Kidney (tissue), 13 donors: ENCODE measurements at regions not wholly inside any gene's neighbourhood (a gene's known extent, or its start where the extent isn't known, plus 50 kb on each side); places are given as distances from the start of the nearest gene placed in this dataset.

Experiments
- DNase-seq, 5 donors: peaks; one replicate each; pipeline ENCODE4 v3.0.0-alpha.2; 2013 to 2020
- FAIRE-seq: peaks from 2 replicates; lab custom pipeline; 2012; peaks lifted over from hg19 to GRCh38; lab: Jason Lieb, UNC
- H3K27ac ChIP-seq, 2 donors: one replicate each; pipeline ENCODE4 v1.7.0; 2013; ENCODE audit warnings: low read depth in 2 of 2, low read length in 2 of 2, inconsistent platforms in 1 of 2
- H3K27me3 ChIP-seq: one replicate; pipeline ENCODE4 v1.7.1; 2013; ENCODE audit warnings: low read length, inconsistent platforms; ENCODE audit not compliant: control insufficient read depth, insufficient read depth
- H3K36me3 ChIP-seq, 3 donors: one replicate each; pipeline versions ENCODE4 v1.7.0 to v1.7.1; 2013; ENCODE audit warnings: low read length in 3 of 3, control low read depth in 1 of 3, inconsistent platforms in 1 of 3; ENCODE audit not compliant: insufficient read depth in 3 of 3, control insufficient read depth in 2 of 3
- H3K4me1 ChIP-seq, 3 donors: one replicate each; pipeline versions ENCODE4 v1.7.0 to v1.7.1; 2013; ENCODE audit warnings: low read length in 3 of 3, inconsistent platforms in 1 of 3, low read depth in 1 of 3; ENCODE audit not compliant: control insufficient read depth in 2 of 3, insufficient read depth in 2 of 3
- H3K4me3 ChIP-seq, 3 donors: one replicate each; pipeline versions ENCODE4 v1.7.0 to v1.8.1; 2013; ENCODE audit warnings: low read length in 3 of 3, control low read depth in 1 of 3, inconsistent platforms in 1 of 3
- H3K9ac ChIP-seq, 3 donors: one replicate each; pipeline versions ENCODE4 v1.7.0 to v1.7.1; 2013; ENCODE audit warnings: low read length in 3 of 3, control low read depth in 1 of 3, inconsistent platforms in 1 of 3
- H3K9me3 ChIP-seq, 3 donors: one replicate each; pipeline versions ENCODE4 v1.7.0 to v1.7.1; 2013; ENCODE audit warnings: low read length in 3 of 3, control low read depth in 1 of 3, inconsistent platforms in 1 of 3; ENCODE audit not compliant: control insufficient read depth in 2 of 3, insufficient read depth in 1 of 3
- intact Hi-C: fragments of 100-400 bp; cut with DNase I; formaldehyde crosslinking; loops from one replicate; pipeline ENCODE4 v1.11.1; 2022
- TF ChIP-seq, protein P1 (sequence below): IDR thresholded peaks from 3 replicates; pipeline ENCODE4 v1.5.1; 2012; ENCODE audit warnings: mild to moderate bottlenecking, moderate library complexity, borderline replicate concordance; ENCODE audit not compliant: insufficient read depth; ENCODE audit errors: extremely low read depth
- donor health status: control.
- donor health status: control.
- donor health status: control.
- donor health status: control.
- donor health status: control.
- donor health status: DM: yes; HTN: yes; CAD: no.
- donor health status: Normal renal cell carcinoma (clear cell type).

DNA sequence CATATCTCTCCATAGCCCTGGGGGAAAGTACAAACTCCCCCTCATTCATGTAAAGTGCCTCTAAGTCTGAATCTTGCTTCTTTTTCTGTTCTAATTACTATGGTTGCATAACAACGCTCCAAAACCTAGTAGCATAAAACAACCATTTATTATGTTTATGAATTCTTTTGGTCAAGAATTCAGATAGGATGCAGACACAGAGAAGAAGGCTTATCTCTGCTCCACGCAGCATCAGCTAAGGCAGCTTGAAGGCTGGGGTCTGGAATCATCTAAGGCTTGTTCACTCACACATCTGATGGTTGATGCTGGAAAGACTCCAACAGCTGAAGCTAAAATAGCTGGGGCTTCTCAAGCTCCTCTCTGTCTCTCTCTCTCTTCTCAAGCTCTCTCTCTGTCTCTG, 564.5 kb downstream of the ZNF674 start:
- no peak overlapping the region for H3K27ac ChIP-seq
- no peak overlapping the region for H3K9ac ChIP-seq
- H3K27me3 ChIP-seq, result no peaks in the 10 kb centered on the region
- H3K4me1 ChIP-seq, result no peaks in the 10 kb centered on the region
- no peaks in the 10 kb centered on the region for H3K9me3 ChIP-seq
- intact Hi-C loops, result no loop called here
- TF ChIP-seq, protein P1, sequence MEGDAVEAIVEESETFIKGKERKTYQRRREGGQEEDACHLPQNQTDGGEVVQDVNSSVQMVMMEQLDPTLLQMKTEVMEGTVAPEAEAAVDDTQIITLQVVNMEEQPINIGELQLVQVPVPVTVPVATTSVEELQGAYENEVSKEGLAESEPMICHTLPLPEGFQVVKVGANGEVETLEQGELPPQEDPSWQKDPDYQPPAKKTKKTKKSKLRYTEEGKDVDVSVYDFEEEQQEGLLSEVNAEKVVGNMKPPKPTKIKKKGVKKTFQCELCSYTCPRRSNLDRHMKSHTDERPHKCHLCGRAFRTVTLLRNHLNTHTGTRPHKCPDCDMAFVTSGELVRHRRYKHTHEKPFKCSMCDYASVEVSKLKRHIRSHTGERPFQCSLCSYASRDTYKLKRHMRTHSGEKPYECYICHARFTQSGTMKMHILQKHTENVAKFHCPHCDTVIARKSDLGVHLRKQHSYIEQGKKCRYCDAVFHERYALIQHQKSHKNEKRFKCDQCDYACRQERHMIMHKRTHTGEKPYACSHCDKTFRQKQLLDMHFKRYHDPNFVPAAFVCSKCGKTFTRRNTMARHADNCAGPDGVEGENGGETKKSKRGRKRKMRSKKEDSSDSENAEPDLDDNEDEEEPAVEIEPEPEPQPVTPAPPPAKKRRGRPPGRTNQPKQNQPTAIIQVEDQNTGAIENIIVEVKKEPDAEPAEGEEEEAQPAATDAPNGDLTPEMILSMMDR, result no peak
- FAIRE-seq (no peak), DNase-seq (peak in 1 of 5 donors; percentile 19)
- H3K4me3 ChIP-seq, result no peak overlapping the region
- no peaks in the 10 kb centered on the region for H3K36me3 ChIP-seq

GRCh38 chrX:45975633-45976032, 569.6 kb downstream of the ZNF674 start:
- no peak overlapping the region for H3K9ac ChIP-seq
- H3K27me3 ChIP-seq, result no peaks in the 10 kb centered on the region
- no peaks in the 10 kb centered on the region for H3K36me3 ChIP-seq
- intact Hi-C loops, result no loop called here
- no peaks in the 10 kb centered on the region for H3K9me3 ChIP-seq
- no peak overlapping the region for H3K27ac ChIP-seq
- DNase-seq (no peak), FAIRE-seq (no peak)
- no peak overlapping the region for H3K4me3 ChIP-seq
- TF ChIP-seq, protein P1, result no peak
- H3K4me1 ChIP-seq, result no peaks in the 10 kb centered on the region

DNA sequence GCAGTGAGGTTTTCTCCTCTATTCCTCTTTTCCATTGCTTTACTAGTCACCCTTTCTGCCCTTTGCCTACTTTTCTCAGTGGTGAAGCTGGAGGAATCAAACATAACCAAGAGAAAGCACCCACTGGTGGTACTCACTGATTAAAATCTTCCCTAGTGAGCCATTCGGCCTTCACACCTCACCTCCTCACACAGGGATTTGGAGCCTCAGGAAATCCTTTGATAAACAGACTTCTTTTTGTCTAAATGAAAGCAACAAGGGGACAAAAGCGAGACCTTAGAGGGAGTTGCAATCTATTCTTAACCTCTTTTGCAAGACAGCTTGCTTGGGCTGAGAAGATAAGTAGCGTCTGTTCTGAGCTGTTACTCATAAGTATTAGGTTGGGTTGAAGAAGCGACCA, 572.6 kb downstream of the ZNF674 start:
- Histone ChIP-seq H3K4me1 (no peaks in the 10 kb centered on the region), H3K27ac (no peak overlapping the region), H3K4me3 (no peak overlapping the region), H3K9me3 (no peaks in the 10 kb centered on the region), H3K9ac (no peak overlapping the region), H3K27me3 (no peaks in the 10 kb centered on the region), H3K36me3 (no peaks in the 10 kb centered on the region)
- FAIRE-seq, result no peak
- intact Hi-C loops, result no loop called here
- DNase-seq, result no peak
- TF ChIP-seq, protein P1, result no peak

GRCh38 chrX:45959567-45959966, 585.7 kb downstream of the ZNF674 start:
- no peak overlapping the region for H3K9ac ChIP-seq
- no peak overlapping the region for H3K4me3 ChIP-seq
- no peaks in the 10 kb centered on the region for H3K4me1 ChIP-seq
- FAIRE-seq, result no peak
- H3K27me3 ChIP-seq, result no peaks in the 10 kb centered on the region
- peak in 1 of 5 donors; percentile 63 for DNase-seq
- H3K9me3 ChIP-seq, result no peaks in the 10 kb centered on the region
- intact Hi-C loops, result no loop called here
- no peaks in the 10 kb centered on the region for H3K36me3 ChIP-seq
- no peak overlapping the region for H3K27ac ChIP-seq
- TF ChIP-seq, protein P1, result no peak
